ENCODE measurements at regions not wholly inside any gene's neighbourhood (a gene's known extent, or its start where the extent isn't known, plus 50 kb on each side); places are given as distances from the start of the nearest gene placed in this dataset.

DNA sequence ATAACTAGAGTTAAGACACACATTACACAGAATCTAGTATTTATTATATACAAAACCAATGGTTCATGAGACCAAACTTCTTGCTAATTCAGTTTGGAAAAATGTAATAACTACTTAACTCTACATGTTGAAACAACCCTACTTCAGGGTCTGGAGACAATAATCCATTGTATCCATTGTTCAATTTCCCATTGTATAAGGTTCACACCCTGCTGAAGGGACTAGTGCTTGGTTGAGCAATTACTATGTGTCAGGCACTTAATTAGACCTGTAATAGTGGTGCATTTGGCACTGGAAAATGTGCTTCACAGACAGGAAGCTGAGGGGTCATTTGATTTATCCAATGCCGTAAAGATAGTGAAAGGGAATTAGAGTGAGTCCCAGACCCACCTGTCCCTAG, 114.3 kb upstream of the PAPPA start:
- no peak for DNase-seq (ENCODE audit: low spot score)

DNA sequence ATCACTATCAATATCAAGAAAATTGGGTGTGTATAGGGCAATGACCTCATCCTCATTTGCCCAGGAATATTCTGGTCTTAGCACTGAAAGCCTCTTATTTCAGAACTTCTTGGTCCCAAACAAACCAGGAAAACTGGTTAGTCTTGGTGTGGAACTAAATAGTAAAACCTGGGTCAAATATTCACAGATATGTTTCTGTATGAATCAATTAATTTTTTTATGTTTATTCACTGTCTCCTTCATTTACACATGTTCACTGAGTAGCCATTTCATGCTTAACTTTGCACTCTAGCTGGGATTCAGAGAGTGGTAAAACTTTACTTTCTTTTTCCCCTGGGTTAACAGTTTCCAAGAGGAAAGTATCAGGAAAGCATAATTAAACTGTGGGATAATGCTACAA, 113.7 kb upstream of the PAPPA start:
- DNase-seq (ENCODE audit: low spot score): no peak

DNA sequence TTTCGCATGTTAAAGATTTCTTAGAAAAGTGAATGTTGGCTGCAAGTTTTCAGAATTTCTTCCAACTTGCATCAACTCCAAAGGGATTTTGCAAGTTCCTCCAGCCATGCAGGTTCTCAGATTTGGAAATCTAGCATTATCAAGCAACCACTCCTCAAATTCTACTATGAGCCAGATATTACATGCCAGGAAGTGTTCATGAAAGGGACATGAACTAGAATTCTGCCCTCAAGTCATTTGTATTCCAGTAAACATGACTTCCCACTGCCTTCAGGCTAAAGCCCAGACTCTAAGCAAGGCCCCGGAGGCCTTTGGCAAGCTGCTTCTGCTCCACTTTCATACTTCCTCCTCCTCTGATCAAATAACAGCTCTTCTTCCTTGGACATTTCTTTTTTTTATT, 111.3 kb upstream of the PAPPA start:
- no peak for DNase-seq (ENCODE audit: low spot score)

DNA sequence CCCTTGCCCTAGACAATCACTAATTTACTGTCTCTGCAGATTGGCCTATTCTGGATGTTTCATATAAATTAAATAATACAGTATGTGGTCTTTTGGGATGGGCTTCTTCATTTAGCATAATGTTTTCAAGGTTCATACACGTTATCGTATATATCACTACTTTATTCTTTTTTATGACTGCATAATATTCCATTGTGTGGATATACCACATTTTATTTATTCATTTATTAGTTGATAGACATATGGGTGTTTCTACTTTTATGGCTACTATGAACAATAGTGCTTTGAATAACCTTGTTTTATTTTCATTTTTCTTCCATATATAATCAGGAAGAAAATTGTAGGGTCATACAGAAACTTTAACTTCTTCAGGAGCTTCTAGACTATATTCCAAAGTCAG, 108.5 kb upstream of the PAPPA start:
- no peak for DNase-seq (ENCODE audit: low spot score)

DNA sequence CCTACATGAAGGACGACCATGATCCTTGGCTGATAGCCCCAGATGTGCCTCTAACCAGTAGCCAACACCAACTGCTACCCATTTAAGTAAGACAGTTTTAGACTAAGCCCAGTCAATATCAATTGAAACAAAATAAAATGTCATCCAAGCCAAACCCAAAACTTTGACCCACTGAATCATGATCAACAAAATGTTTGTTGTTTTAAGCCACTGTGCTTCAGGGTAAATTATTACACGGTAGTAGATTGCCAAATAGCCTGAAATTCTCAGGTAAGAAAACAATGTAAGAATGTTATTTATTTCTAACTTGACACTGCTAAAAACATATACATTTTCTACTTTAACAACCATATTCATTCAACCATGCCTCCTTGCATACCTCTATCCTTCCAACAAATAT, 105.5 kb upstream of the PAPPA start:
- DNase-seq (ENCODE audit: low spot score): no peak

DNA sequence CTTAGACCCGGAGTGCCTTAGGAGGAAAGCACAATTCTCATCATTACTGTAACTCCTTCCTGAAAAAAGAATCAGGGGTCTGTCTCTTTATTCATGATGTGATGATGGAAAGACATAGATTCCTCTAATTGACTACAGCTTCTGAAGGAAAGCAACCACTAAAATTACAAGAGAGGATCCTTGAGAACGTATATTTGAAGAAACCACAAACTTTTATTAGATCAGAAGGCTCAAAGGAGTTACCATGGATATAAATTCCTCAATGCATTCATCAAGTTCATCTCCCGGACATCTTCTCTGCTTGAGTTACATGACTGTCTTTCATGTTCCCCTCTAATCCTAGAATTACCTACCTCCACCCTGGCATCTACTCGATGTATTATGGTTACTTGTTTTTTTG, 104.1 kb upstream of the PAPPA start:
- DNase-seq (ENCODE audit: low spot score): no peak

DNA sequence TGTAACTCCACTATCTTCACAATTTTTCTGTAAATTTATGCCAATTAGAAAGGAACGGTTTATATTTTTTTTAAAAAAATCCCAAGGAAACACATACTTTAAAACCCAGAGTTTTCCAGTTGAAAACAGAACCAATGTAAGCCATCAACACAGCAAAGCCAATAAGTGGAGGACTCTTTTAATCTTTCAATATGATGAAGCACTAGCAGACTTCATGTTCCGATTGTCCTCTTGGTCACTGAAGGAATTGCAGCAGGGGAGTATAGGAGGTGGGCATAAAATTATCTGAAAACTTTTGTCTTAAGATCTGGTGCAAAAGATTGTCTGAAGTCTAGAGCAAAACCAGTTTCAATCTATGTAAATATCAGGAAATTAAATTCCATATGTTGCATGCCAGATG, 102.1 kb upstream of the PAPPA start:
- DNase-seq (ENCODE audit: low spot score): no peak

DNA sequence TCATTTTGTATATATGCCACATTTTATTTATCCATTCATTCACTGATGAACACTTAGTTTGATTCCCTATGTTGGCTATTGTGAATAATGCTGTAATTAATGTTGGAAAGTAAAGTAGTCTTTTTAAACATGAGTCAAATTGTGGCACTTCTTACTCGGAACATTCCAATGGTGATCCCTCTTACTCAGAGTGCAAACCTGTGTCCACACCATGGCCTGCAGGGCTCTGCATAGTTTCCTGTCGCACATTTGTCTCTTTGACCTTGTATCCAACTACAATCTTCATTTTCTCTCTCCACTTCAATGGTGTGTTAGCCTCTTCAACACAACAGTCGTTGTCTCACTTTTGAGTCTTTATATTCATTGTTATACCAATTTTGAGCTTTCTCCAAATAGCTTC, 98.1 kb upstream of the PAPPA start:
- DNase-seq (ENCODE audit: low spot score): no peak

DNA sequence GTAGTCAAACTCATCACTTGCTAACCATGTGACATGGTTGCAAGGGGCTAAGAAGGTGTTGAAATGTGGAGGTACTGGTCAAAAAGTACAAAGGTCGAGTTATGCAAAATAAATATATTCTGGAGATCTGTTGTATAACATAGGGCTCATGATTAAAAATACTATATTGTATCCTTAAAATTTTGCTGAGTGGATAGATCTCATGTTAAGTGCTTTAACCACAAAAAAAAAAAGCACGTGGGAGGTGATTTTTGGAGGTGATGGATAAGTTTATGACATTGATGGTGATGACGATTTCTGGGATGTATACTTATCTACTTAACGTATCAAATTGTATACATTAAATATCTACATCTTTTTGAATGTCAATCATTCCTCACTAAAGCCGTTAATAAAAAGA, 96.2 kb upstream of the PAPPA start:
- no peak for DNase-seq (ENCODE audit: low spot score)

DNA sequence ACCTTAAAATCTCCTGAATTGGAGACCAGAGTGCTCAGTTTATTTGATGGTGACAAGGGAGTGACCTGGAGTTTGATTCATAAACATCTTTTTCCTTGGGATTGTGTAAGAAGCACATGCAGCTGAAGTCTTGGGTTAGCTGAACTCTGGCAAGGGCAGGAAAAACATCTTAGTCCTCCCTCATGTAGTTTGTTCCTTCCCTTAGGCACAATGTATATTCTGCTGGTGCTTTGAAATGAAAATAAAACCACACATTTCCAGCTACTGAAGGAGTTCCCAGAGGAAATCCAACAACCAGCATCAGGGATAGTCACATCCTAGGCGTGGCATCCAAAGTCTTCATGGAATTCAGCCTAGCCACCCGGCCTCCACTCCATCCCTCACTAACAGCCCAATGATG, 95.2 kb upstream of the PAPPA start:
- no peak for DNase-seq (ENCODE audit: low spot score)

DNA sequence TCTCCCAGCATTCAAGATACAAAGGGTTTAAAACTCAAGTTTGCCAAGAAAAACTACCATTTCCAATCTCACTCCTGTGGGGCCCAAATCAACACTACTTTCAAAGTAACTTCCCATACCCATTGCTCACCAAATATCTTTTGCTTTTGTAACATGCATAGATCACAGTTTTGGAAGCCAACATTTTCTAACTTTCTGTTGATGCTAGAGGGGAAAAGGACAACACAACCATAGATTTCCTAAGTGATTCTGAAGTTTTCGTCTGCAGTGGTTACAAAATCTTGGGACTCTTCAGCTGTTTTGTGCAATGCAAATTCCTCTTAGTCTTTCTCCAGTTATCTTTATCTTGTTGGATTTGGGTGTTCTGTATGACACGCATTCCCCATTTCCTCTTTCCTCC, 94.1 kb upstream of the PAPPA start:
- no peak for DNase-seq (ENCODE audit: low spot score)

DNA sequence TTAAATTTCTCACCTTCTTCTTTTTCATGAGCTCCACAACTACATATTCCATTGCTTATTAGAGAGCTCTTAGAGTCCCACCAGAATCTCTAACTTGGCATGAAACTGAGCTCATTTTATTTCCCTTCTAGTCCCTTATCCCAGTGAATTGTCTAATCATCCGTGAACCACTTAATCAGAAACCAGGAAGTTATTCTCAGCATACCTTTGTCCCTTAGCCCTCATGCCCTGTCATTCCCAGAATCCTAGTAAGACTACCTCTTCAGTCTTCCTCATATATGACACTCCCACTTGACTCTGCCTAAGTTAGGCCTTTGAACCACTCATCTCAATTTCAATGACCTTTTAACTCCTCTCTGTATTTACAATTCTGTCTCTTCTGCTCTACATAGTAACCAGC, 93.0 kb upstream of the PAPPA start:
- DNase-seq (ENCODE audit: low spot score): no peak

DNA sequence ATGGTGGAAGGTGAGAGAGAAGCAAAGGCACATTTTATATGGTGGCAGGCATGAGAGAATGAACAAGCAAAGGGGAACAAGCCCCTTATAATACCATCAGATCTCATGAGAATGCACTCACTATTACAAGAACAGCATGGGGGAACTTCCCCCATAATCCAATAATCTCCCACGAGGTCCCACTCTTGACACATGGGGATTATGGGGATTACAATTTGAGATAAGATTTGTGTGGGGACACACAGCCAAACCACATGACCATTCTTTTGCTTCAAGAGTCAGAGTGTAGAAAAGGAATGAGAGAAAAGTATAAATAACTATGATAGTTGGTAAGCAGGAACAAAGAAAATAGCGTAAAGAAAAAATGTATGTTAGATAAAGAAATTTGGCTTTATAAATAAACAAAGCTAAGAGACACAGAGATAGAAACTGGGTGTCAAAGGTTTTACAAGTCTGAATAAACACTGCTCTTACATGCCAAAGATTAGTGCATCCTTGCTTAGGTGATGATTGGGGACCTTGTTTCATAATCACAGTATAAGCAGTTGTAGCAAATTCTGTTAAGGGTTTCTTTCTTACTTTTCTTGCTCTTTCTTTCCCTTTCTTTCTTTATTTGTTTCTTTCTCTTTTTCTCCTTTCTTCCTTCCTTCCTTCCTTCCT, 91.9 kb upstream of the PAPPA start:
- no peak for DNase-seq (ENCODE audit: low spot score)

DNA sequence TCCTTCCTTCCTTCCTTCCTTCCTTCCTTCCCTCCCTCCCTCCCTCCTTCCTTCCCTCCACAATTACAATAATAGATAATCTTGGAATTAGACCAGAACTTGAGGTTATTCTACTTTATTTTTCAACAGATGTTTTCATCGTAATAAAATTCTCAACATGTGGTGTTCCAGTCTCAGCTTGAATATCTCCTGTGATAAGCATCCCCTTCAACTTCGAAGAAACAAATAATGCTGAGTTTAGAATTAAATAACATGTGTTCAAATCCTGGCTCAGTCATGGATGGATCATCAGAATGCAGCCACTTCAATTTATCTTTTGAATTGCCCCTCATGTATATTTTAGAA, 91.4 kb upstream of the PAPPA start:
- DNase-seq (ENCODE audit: low spot score): no peak

DNA sequence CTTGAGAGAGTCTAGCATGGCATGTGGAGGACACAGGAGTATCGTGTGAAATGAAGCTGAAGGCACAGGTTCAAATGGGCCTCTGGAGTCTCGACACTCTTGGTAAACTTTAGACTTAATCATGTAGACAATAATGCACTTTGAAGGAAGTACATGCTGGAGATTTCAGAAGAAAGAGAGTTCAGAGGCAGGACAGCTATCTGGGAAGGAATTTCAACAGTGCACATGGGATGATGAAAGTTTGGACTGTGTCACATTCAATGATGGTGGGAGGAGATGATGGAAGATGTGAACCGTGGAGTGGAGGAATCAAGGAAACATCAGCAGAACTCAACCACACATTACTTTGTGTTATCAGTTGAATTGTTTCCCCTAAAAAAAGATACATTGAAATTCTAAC, 88.6 kb upstream of the PAPPA start:
- DNase-seq (ENCODE audit: low spot score): no peak

DNA sequence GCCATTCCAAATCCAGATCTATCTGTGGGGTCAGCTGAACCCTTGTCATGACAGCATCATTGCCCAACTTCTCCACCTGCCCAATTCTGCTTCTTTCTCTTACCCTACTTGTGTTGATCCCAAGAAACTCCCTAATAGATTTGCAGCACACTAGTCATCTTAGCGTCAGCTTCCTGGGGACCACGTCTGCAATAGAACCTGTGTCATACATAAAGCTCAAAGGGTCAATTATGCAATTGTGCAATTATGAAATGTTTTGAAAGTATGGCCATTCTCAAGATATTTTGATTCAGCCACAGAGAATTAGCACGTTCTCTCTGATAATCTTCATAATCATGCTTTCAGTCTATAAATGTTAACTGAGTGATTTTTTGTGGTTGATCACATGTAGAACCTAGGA, 87.4 kb upstream of the PAPPA start:
- no peak for DNase-seq (ENCODE audit: low spot score)

DNA sequence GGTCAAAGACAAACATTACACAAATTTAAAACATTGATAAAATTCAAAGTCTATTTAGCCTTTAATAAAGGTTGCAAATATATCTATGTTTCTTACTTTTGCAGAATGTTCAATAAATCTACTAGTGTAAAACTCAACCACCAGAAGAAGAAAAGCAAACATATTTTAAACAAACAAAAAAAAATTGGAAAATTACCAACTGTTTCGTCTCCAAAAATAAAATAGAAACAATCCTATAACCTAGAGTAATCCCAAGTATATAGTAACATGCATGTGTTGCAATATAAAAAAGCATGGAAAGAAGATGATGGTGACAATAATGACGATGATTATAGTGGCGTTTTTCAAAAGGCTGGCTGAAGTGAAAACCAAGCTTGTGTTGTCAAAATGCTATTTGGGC, 86.0 kb upstream of the PAPPA start:
- DNase-seq (ENCODE audit: low spot score): no peak

DNA sequence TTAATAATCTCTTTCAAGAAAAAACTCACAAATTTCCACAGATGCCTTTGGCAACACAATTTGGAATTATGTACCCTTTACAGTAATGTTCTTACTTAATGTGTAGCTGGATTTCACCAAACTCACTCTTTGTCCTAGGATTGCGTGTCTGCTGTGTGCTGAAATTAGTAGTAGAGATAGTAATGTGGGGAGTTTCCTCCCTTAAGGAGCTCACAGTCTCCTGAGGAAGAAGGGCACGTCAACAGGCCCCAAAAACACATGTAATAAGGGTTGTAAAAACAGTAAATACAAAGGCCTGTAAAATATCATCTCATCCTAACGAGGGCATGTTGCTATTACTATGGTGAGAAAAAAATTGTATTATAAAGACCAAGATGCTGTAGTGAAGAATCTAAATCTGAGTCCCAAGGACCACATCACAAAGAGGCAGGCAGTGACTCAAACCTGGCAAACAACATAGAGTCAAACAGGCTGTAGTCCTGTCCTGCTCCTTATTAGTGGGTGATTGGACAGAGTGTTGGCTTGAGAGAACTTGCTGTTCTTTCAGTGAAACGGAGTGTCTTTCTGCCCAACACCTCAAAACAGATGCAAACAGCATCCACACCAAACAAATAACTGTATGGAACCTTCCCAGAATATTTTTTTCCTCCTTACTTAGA, 83.2 kb upstream of the PAPPA start:
- no peak for DNase-seq (ENCODE audit: low spot score)

DNA sequence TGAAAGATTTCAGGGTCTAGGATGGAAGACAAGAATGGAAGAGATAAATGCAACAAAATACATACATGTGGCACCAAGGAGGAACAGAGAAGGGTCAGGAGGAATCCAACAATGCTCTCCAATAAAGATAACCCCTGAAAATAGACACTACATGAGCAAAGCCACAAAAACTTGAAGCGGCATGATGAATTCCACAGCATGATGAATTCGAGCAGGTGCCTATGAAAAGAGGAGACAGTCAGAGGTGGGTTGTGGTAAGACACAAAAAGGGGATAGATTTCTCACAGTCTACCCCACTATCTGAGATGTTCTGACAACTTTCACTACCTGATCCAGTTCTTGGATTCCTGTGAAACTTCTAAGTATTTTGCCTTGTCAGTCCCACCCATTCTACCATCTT, 81.5 kb upstream of the PAPPA start:
- DNase-seq (ENCODE audit: low spot score): no peak

DNA sequence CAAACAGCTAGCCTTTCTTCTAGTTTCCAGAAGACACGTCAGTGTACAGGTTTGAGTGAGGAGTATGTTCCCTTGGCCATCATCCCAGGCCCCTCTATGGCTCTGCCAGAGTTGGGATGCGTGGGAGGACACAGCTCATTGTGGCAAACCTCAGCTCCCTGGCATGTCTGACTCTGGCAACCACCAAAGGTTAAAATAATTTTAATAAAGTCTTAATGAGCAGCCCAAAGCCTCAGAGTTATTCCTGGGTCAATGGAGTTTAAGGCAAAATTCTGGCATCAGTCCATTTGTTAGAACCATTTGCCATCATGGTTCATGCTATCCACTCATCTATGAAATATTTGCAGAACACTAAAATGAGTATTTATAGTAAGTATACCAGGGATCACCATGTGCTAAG, 79.8 kb upstream of the PAPPA start:
- DNase-seq (ENCODE audit: low spot score): peak; percentile 30

DNA sequence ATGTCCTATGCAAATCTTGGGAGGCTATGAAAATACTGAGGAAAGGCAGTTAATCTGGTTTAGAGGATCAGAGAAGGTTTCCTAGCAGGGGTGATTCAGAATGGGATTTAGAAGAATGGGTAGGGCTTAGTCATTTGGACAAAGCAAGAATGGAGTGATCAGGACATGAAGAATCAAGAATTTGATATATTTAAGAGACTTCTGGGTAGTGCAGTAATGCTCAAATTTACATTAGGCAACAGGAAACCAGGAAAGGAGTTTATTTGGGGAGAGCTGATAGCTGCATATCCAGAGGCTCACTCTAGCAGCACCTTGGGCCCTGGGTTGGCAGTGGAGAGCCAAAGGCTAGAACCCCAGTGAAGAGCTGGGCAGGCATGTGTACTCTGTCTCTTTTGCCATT, 78.9 kb upstream of the PAPPA start:
- no peak for DNase-seq (ENCODE audit: low spot score)

DNA sequence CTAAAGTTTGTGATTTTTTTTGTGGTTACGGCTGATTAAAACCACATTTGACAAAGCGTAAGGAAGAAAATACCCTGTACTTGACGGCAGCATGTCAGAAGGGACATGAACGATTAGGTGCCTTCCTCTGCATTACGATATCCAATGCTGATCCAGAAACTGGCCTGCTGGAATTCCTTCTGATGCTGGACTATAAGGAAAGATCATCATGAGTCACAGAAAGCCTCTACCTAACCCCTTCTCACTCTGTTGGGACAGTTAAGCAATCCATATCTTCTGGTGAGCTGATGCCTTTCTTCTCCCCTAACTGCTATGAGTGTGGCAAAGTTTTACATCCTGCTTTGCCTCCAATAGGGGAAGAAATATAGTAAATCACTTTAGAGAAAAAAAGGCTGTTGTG, 78.4 kb upstream of the PAPPA start:
- no peak for DNase-seq (ENCODE audit: low spot score)

DNA sequence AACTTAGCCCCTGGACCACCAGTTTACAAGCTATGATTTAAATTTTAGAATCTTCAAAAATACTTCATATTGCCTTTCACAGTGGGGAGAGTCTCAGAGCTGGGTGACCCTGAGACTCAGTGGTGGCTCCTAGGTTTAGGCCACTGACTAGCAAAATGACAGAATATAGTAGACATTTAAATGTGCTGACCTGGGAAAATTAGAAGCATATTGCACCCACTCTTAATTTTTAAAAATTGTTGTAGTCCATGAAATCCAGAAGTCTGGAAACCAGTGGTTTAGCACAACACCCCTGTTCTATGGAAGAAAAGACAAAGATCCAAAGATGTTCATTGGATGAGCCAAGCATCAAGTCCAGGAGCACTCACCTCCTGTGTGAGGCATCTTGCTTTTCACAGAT, 75.0 kb upstream of the PAPPA start:
- no peak for DNase-seq (ENCODE audit: low spot score)

DNA sequence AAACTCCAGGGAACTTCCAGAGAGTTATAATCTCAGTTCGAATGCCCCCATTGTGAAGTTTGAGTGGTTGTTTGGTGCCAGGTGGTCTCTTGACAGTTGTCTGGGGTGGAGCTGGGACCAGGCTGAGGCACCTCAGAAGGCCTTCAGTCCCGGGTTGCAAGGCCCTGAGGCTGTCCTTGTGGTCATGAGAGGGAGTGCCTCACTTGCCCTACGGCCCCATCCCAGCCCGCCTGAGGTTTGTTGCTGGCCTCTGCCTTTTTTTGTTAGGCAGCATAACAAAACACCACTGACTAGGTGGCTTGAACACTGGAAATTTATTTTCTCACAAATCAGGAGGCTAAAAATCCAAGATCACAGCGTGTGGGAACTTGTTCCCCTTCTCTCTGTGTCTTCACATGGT, 73.0 kb upstream of the PAPPA start:
- DNase-seq (ENCODE audit: low spot score): no peak
